ENCODE measurements at regions not wholly inside any gene's neighbourhood (a gene's known extent, or its start where the extent isn't known, plus 50 kb on each side); places are given as distances from the start of the nearest gene placed in this dataset.

DNA sequence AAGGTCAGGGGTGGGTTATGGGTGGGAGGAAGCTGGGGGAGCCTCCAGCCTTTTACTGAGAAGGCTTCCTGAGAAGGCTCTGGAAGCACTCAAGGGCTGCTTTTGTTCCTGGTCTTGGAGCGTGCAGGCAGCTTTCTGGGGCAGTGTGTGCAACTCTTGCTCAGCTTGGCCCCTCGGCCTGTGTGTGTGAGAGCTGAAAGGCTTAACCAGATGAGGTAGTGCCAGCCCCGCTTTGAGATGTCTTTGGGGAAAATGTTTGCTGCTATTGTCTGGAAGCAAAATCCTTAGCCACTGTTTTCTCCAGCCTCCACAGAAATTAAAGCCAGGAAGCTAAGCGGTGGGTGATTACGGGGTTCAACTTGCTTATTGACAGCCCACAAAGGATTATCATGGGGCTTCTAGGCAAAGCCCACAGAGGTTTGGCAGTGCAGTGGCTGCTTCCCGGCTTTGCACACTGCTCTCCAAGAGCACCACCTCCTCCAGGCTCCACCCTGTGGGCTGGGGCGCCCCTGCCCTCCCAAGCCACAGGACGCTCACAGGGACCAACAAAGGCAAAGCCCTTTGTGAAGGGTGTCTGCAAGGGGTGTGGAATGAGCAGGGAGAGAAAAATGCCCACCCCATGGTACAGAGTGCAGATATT is 121.7 kb upstream of the TLE3 start:
- TF ChIP-seq, protein P1, sequence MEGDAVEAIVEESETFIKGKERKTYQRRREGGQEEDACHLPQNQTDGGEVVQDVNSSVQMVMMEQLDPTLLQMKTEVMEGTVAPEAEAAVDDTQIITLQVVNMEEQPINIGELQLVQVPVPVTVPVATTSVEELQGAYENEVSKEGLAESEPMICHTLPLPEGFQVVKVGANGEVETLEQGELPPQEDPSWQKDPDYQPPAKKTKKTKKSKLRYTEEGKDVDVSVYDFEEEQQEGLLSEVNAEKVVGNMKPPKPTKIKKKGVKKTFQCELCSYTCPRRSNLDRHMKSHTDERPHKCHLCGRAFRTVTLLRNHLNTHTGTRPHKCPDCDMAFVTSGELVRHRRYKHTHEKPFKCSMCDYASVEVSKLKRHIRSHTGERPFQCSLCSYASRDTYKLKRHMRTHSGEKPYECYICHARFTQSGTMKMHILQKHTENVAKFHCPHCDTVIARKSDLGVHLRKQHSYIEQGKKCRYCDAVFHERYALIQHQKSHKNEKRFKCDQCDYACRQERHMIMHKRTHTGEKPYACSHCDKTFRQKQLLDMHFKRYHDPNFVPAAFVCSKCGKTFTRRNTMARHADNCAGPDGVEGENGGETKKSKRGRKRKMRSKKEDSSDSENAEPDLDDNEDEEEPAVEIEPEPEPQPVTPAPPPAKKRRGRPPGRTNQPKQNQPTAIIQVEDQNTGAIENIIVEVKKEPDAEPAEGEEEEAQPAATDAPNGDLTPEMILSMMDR (IDR thresholded peaks at IDR 0.05; ENCODE audit: unreplicated experiment) = no peak
- H3K27me3 Mint-ChIP-seq (ENCODE audit: low read depth) = peaks cover 5% of the 10 kb centered on the region
- peaks cover 39% of the 10 kb centered on the region for H3K4me1 Mint-ChIP-seq
- no peak for DNase-seq (ENCODE audit: low spot score in 2 of 2, unreplicated experiment in 2 of 2)
- H3K36me3 Mint-ChIP-seq = no peaks in the 10 kb centered on the region
- no peak overlapping the region for H3K4me3 Mint-ChIP-seq
- H3K27ac Mint-ChIP-seq = no peak overlapping the region
- H3K9me3 Mint-ChIP-seq = no peaks in the 10 kb centered on the region

DNA sequence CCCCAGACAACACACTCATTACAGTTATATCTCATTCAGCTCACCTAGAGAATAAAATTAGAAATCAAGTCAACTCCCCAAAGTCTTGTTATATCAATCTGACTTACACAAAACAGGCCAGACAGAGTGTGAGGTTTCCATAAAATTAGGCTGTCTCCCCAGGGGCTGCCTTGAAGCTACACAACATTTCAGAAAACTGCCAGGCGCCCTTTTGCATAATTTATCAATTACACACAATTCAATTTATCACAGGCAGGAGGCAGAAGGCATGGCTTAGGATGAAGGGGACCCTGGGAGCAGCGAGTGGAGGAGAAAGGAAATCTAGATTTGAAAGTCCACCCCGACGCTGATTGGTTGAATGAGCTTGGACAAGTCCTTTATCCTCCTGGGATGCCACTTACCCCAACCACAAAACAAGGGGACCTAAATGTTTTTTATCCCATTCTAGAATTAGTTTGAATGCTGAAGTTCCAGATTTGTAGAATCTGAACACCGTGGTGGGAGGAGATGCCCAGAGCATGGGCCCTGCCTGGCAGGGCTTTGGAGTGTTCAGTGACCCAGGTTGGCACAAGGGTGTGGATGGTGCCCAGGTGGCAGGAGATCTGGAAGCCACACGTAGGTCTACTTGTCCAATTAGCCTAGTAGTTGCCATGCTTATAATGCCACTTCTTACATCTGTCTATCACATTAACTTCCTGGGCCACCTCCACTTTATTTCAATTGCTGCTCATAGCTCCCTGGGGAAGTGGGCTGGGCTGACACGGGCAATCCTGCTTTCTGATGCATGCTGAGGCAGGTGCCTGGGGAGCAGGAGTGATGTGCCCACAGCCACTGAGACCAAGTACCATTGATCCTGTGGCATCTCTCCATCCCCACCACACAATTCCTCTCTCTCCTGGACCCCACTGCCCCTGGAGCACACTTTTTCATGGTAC is 119.8 kb upstream of the TLE3 start:
- TF ChIP-seq, protein P1 (IDR thresholded peaks at IDR 0.05; ENCODE audit: unreplicated experiment) = no peak
- H3K4me1 Mint-ChIP-seq = peaks cover 36% of the 10 kb centered on the region
- DNase-seq (ENCODE audit: low spot score in 2 of 2, unreplicated experiment in 2 of 2) = no peak
- no peaks in the 10 kb centered on the region for H3K36me3 Mint-ChIP-seq
- no peak overlapping the region for H3K27ac Mint-ChIP-seq
- H3K27me3 Mint-ChIP-seq (ENCODE audit: low read depth) = peaks cover 6% of the 10 kb centered on the region
- no peaks in the 10 kb centered on the region for H3K9me3 Mint-ChIP-seq
- H3K4me3 Mint-ChIP-seq = no peak overlapping the region

- TF ChIP-seq, protein P1 (IDR thresholded peaks at IDR 0.05; ENCODE audit: unreplicated experiment) = no peak
- DNase-seq (ENCODE audit: low spot score in 2 of 2, unreplicated experiment in 2 of 2) = no peak
- Mint-ChIP-seq H3K27me3 (ENCODE audit: low read depth) (peaks cover 6% of the 10 kb centered on the region), H3K36me3 (no peaks in the 10 kb centered on the region), H3K27ac (no peak overlapping the region), H3K4me1 (peaks cover 36% of the 10 kb centered on the region), H3K9me3 (no peaks in the 10 kb centered on the region), H3K4me3 (no peak overlapping the region)
Observed at GRCh38 chr15:70215951-70216350, 118.2 kb upstream of the TLE3 start.

DNA sequence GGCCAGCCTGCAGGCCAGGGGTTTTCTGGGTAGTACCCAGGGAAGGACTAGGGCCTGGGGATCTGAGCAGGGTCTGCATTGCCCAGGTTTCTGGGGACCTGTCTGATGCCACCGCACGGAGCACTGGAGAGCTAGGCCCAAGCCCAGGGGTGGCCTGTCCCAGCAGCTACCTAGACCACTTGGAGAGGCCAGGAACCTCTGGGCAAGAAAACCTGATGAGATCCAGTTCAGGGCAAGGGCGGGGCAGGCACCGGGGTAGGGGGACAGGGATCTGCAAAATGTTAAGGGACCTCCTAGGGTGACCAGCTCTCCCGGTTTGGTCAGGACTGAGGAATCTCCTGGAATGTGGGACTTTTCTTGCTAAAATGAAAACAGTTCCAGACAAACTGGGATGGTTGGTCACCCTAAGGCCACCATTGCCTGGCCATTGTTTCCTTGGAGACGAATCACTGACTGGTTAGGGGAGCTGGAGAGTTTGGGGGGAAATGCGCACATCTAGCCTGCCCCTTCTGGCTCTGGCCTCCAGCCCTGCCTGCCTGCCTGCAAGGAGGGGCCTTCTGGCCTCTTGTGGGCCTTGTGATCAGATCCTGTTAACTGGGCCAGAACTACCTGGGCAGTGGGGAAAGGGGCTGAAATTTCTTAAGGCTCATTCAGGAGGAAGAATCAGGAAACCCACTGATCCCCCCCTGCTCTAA is 117.4 kb upstream of the TLE3 start:
- Mint-ChIP-seq H3K4me3 (no peak overlapping the region), H3K4me1 (peaks cover 34% of the 10 kb centered on the region), H3K27ac (no peak overlapping the region), H3K27me3 (ENCODE audit: low read depth) (peaks cover 6% of the 10 kb centered on the region), H3K36me3 (no peaks in the 10 kb centered on the region), H3K9me3 (no peaks in the 10 kb centered on the region)
- no peak for DNase-seq (ENCODE audit: low spot score in 2 of 2, unreplicated experiment in 2 of 2)
- TF ChIP-seq, protein P1 (IDR thresholded peaks at IDR 0.05; ENCODE audit: unreplicated experiment) = no peak

GRCh38 chr15:70214276-70214675 is 116.6 kb upstream of the TLE3 start:
- no peaks in the 10 kb centered on the region for H3K36me3 Mint-ChIP-seq
- H3K4me3 Mint-ChIP-seq = no peak overlapping the region
- DNase-seq (ENCODE audit: low spot score in 2 of 2, unreplicated experiment in 2 of 2) = no peak
- TF ChIP-seq, protein P1 (IDR thresholded peaks at IDR 0.05; ENCODE audit: unreplicated experiment) = no peak
- peaks cover 6% of the 10 kb centered on the region for H3K27me3 Mint-ChIP-seq (ENCODE audit: low read depth)
- peaks cover 30% of the 10 kb centered on the region for H3K4me1 Mint-ChIP-seq
- H3K27ac Mint-ChIP-seq = no peak overlapping the region
- H3K9me3 Mint-ChIP-seq = no peaks in the 10 kb centered on the region
